ENCODE measurements at regions not wholly inside any gene's neighbourhood (a gene's known extent, or its start where the extent isn't known, plus 50 kb on each side); places are given as distances from the start of the nearest gene placed in this dataset.

- TF ChIP-seq REST (IDR thresholded peaks at IDR 0.05; ENCODE audit: low read depth) (no peak), EP300 (IDR thresholded peaks at IDR 0.05; ENCODE audit: borderline replicate concordance) (no peak), CEBPB (IDR thresholded peaks at IDR 0.05) (no peak), TCF12 (IDR thresholded peaks at IDR 0.05; ENCODE audit: low read depth) (no peak), RAD21 (IDR thresholded peaks at IDR 0.05; ENCODE audit: low read depth) (no peak), TAF1 (IDR thresholded peaks at IDR 0.05; ENCODE audit: low read depth) (no peak), TEAD4 (IDR thresholded peaks at IDR 0.05) (no peak), ZBTB7A (IDR thresholded peaks at IDR 0.05; ENCODE audit: low read depth) (no peak), FOXM1 (IDR thresholded peaks at IDR 0.05; ENCODE audit: borderline replicate concordance, low read depth) (no peak), NFIC (IDR thresholded peaks at IDR 0.05) (no peak), MAX (IDR thresholded peaks at IDR 0.05) (no peak), CREB1 (IDR thresholded peaks at IDR 0.05; ENCODE audit: low read depth) (no peak)
- TF ChIP-seq, protein P1, sequence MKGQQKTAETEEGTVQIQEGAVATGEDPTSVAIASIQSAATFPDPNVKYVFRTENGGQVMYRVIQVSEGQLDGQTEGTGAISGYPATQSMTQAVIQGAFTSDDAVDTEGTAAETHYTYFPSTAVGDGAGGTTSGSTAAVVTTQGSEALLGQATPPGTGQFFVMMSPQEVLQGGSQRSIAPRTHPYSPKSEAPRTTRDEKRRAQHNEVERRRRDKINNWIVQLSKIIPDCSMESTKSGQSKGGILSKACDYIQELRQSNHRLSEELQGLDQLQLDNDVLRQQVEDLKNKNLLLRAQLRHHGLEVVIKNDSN (IDR thresholded peaks at IDR 0.05), result no peak
Measured at GRCh38 chr3:135740751-135741150, 224.8 kb upstream of the PPP2R3A start.

Measured in Ishikawa (cell line).